KMS-11 (cell line): ENCODE measurements at regions not wholly inside any gene's neighbourhood (a gene's known extent, or its start where the extent isn't known, plus 50 kb on each side); places are given as distances from the start of the nearest gene placed in this dataset.

Experiments used
- H2AFZ ChIP-seq: fragments of 200-600 bp; sonication (generic); 2 replicates; pipeline ENCODE4 v1.6.1; 2016; ENCODE audit warnings: antibody characterized with exemption, mixed run types, low read depth
- H3K27ac ChIP-seq: fragments of 200-600 bp; sonication (generic); 2 replicates; pipeline ENCODE4 v1.6.1; 2016; ENCODE audit warnings: mild to moderate bottlenecking, mixed run types
- H3K27me3 ChIP-seq: fragments of 200-600 bp; sonication (generic); 2 replicates; pipeline ENCODE4 v1.6.1; 2017; ENCODE audit warnings: mild to moderate bottlenecking, low read depth, mixed run types, moderate library complexity; ENCODE audit not compliant: insufficient read depth
- H3K36me3 ChIP-seq: fragments of 200-600 bp; sonication (generic); 2 replicates; pipeline ENCODE4 v1.6.1; 2017; ENCODE audit warnings: mild to moderate bottlenecking, mixed run types; ENCODE audit not compliant: insufficient read depth
- H3K4me1 ChIP-seq: fragments of 200-600 bp; sonication (generic); 2 replicates; pipeline ENCODE4 v1.6.1; 2016; ENCODE audit warnings: mild to moderate bottlenecking, low read depth, mixed run types; ENCODE audit not compliant: poor library complexity, severe bottlenecking
- H3K4me2 ChIP-seq: fragments of 200-600 bp; sonication (generic); 2 replicates; pipeline ENCODE4 v1.7.0; 2016; ENCODE audit warnings: mild to moderate bottlenecking, mixed run types
- H3K4me3 ChIP-seq: fragments of 200-600 bp; sonication (generic); IDR thresholded peaks from 2 replicates; pipeline ENCODE4 v1.6.1; 2017; ENCODE audit warnings: low read depth, low read length, mixed read lengths; ENCODE audit not compliant: insufficient read depth
- H3K79me2 ChIP-seq: fragments of 200-600 bp; sonication (generic); 2 replicates; pipeline ENCODE4 v1.6.1; 2016; ENCODE audit warnings: low read depth, mixed run types; ENCODE audit not compliant: insufficient read depth
- H3K9ac ChIP-seq: fragments of 200-600 bp; sonication (generic); 2 replicates; pipeline ENCODE4 v1.6.1; 2016; ENCODE audit warnings: mild to moderate bottlenecking, mixed run types
- H4K20me1 ChIP-seq: fragments of 200-600 bp; sonication (generic); 2 replicates; pipeline ENCODE4 v1.6.1; 2016; ENCODE audit warnings: mild to moderate bottlenecking, mixed run types; ENCODE audit not compliant: insufficient read depth
- TF ChIP-seq, protein P1 (sequence below): fragments of 200-600 bp; sonication (generic); conservative IDR thresholded peaks from 2 replicates; pipeline ENCODE4 v1.6.1; 2017; ENCODE audit warnings: low read depth, mild to moderate bottlenecking, antibody characterized with exemption, low read length, moderate library complexity, mixed read lengths

DNA sequence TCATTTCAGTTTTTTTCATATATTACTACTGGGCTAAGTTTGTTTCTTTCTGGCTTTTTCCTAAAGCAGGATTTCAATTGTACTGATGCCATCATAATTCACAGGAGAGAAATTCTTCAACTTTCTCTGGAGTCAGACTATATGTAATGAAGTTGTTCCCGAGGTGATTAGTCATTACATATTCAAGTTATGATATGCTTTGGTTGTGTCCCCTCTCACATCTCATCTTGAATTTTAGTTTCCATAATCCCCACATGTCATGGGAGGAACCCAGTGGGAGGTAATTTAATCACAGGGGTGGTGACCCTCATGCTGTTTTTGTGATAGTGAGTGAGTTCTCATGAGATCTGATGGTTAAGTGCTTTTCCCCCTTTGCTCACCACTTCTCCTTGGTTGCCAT lies 227.5 kb upstream of the LRIG3 start:
- H3K27ac ChIP-seq: no peak overlapping the region
- H3K79me2 ChIP-seq: no peaks in the 10 kb centered on the region
- no peaks in the 10 kb centered on the region for H3K4me1 ChIP-seq
- no peak overlapping the region for H3K9ac ChIP-seq
- no peak overlapping the region for H3K4me3 ChIP-seq
- no peaks in the 10 kb centered on the region for H3K36me3 ChIP-seq
- no peaks in the 10 kb centered on the region for H3K27me3 ChIP-seq
- H2AFZ ChIP-seq: no peak overlapping the region
- TF ChIP-seq, protein P1, sequence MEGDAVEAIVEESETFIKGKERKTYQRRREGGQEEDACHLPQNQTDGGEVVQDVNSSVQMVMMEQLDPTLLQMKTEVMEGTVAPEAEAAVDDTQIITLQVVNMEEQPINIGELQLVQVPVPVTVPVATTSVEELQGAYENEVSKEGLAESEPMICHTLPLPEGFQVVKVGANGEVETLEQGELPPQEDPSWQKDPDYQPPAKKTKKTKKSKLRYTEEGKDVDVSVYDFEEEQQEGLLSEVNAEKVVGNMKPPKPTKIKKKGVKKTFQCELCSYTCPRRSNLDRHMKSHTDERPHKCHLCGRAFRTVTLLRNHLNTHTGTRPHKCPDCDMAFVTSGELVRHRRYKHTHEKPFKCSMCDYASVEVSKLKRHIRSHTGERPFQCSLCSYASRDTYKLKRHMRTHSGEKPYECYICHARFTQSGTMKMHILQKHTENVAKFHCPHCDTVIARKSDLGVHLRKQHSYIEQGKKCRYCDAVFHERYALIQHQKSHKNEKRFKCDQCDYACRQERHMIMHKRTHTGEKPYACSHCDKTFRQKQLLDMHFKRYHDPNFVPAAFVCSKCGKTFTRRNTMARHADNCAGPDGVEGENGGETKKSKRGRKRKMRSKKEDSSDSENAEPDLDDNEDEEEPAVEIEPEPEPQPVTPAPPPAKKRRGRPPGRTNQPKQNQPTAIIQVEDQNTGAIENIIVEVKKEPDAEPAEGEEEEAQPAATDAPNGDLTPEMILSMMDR: no peak
- H4K20me1 ChIP-seq: no peaks in the 10 kb centered on the region
- H3K4me2 ChIP-seq: no peak overlapping the region

DNA sequence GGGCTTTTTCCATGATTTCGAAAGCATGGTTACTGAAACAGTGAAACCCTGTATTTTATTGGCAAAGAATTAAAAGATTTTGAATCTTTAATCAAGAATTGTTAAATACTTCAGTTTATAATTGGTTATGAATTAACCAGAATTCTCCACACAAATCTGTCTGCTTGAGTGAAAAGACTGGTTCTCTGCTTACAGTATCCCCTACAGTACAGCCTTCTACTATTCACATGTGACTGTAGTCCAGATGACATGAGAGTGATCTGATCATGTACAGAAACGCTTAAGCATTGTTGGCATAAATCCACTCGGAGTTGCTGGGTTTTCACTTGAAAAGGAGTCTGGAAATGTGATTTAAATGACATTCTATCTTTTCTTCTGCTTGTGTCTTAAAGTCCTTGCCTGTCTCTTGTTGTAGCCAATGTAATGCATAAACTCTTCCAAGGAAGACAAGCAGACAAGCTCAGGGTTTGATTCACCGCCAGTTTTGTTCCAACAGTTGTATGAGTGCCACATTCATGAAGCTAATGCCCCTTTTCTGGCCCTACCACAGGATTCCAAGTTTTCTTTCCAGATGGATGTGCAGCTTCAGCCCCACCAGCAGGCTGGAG lies 222.0 kb upstream of the LRIG3 start:
- H3K27ac ChIP-seq: no peak overlapping the region
- H3K9ac ChIP-seq: no peak overlapping the region
- H3K36me3 ChIP-seq: no peaks in the 10 kb centered on the region
- no peaks in the 10 kb centered on the region for H3K27me3 ChIP-seq
- no peak overlapping the region for H2AFZ ChIP-seq
- no peaks in the 10 kb centered on the region for H3K4me1 ChIP-seq
- no peaks in the 10 kb centered on the region for H3K79me2 ChIP-seq
- TF ChIP-seq, protein P1: no peak
- no peak overlapping the region for H3K4me3 ChIP-seq
- H3K4me2 ChIP-seq: no peak overlapping the region
- no peaks in the 10 kb centered on the region for H4K20me1 ChIP-seq

DNA sequence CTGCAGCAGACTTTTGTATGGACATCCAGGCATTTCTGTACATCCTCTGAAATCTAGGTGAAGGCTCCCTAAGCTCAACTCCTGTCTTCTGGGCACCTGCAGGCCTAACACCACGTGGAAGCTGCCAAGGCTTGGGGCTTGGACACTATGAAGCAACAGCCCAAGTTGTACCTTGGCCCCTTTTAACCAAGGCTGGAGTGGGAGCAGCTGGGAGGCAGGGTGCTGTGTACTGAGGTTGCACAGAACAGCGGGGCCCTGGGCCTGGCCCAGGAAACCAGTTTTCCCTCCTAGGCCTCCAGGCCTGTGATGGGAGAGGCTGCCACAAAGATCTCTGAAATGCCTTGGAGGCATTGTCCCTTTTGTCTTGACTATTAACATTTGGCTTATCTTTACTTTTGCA lies 214.4 kb upstream of the LRIG3 start:
- H3K27ac ChIP-seq: no peak overlapping the region
- H3K4me3 ChIP-seq: no peak overlapping the region
- no peak overlapping the region for H3K9ac ChIP-seq
- H4K20me1 ChIP-seq: no peaks in the 10 kb centered on the region
- H3K4me2 ChIP-seq: no peak overlapping the region
- H3K27me3 ChIP-seq: no peaks in the 10 kb centered on the region
- TF ChIP-seq, protein P1: no peak
- no peaks in the 10 kb centered on the region for H3K4me1 ChIP-seq
- H2AFZ ChIP-seq: no peak overlapping the region
- no peaks in the 10 kb centered on the region for H3K36me3 ChIP-seq
- no peaks in the 10 kb centered on the region for H3K79me2 ChIP-seq

DNA sequence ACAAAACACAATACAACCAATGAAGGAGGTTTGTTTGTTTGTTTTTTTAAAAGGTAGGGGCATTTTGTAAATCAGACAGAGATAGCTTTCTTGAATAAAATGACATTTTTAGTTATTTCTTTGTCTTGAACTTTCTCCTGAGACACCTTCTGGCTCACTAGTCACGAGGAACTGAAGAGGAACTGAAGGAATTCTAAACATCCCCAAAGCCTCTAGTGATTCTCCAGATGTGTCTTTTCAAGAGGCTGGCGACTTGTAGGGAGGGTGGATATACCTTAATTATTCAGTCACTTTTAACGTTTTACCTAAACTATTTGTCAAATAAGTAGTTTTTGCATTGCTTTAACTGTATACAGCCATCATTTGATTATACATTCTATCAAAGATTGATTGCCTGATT lies 211.2 kb upstream of the LRIG3 start:
- Histone ChIP-seq H2AFZ (no peak overlapping the region), H3K27me3 (no peaks in the 10 kb centered on the region), H3K36me3 (no peaks in the 10 kb centered on the region), H3K27ac (no peak overlapping the region), H4K20me1 (no peaks in the 10 kb centered on the region), H3K4me1 (no peaks in the 10 kb centered on the region), H3K4me3 (no peak overlapping the region), H3K79me2 (no peaks in the 10 kb centered on the region), H3K4me2 (no peak overlapping the region), H3K9ac (no peak overlapping the region)
- TF ChIP-seq, protein P1: no peak
